Stimulated activated CD8-positive, alpha-beta memory T cell treated with anti-CD3 and anti-CD28 coated beads, Interleukin-12 subunit alpha, Interleukin-12 subunit beta, amount 100 ng/mL, for 1 hour (primary cell): ENCODE measurements at regions not wholly inside any gene's neighbourhood (a gene's known extent, or its start where the extent isn't known, plus 50 kb on each side); places are given as distances from the start of the nearest gene placed in this dataset.

ENCODE experiments used
- DNase-seq: peaks from one replicate; pipeline ENCODE4 v3.0.0-alpha.2; 2020; ENCODE audit warnings: low read depth

DNA sequence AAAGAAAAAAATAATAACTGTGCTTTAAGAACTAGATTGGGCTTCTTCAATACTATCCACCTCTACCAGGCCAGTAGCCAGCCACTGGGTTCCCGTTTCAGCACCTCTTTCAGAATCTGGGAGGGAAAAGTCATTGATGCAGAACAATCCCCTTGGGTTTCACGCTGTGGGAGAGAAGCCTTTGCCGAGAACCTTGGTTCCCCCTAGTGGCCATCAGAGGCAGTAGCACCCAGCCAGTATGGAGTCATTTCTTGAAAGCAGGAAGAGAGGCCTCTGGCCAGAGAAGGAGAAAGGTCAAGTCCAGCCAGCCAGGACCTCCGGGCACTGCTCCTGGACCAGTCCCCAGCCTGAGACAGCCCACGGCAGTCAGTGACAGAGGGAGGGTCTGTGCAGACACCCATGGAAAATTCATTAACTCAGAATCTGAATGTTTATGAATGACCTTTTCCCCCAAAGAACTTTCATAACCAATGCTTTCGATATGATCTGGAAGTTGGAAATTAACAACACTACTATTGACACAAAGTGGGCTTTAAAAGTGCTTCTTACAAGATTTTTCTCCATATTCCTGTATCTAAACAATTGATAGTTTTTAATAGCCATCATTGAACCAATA lies 51.2 kb upstream of the CDH5 start:
- peak; percentile 40 for DNase-seq

DNA sequence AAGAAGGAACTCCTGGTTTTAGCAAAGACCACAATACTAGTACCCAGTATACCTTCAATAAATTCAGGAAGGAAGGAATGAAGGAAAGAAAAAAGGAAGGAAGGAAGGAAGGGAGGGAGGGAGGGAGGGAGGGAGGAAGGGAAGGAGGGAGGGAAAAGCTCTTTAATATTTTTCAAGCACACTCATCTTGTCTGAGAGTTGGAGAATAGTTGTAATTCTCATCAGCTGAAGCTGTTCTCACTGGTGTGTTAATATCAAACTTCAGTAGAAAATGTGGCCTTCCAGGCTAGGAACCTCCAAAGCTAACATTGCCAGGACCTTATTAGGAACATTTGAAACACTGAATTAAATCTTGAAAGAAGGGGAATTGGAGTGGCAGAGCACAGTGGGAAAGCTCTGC lies 55.2 kb upstream of the CDH5 start:
- no peak for DNase-seq

DNA sequence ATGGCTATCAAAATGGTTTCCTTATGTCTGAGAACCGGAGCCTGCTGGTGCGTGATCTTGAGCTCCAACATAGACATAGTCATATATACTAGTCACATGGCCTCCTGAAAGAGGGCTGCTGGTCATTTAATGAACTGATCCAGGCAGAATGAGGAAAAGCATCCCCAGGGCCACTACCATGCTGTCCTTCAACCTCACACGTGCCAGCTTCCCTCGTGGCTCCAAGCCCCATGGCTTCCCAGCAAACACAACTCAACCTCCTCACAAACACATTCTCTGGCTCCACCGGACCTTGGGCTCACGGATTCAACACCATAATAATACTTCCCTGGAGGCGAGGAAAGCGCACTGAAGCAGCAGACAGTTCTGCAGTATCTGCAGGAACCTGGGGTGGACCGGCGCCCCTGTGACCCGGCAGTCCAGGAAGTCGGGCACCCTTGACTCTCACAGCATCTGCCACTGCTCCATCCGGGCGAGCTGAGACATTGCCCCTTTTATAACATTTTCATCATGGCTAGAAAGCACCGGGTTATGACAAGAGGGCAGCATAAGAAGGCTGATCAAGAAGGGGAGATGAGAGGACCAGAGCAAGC lies 57.2 kb upstream of the CDH5 start:
- DNase-seq: no peak

DNA sequence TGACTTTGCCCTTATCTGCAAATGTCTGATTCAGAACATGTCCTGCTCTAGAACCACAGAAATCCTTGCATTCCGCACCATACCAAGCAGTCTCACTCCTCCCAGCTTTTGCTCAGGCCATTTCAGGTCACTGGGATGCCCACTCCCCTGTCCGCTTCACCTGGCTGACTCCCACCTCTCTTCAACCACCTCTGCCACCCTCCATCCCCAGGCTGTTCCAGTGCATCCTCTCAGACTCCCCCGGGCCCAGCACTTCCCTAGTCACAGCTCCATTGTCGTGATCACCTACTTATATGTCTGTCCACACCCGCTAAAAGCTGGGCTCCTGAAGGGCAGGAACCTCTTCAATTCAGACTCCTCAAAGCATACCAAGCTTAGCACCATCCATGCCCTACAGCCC lies 58.4 kb upstream of the CDH5 start:
- no peak for DNase-seq

DNA sequence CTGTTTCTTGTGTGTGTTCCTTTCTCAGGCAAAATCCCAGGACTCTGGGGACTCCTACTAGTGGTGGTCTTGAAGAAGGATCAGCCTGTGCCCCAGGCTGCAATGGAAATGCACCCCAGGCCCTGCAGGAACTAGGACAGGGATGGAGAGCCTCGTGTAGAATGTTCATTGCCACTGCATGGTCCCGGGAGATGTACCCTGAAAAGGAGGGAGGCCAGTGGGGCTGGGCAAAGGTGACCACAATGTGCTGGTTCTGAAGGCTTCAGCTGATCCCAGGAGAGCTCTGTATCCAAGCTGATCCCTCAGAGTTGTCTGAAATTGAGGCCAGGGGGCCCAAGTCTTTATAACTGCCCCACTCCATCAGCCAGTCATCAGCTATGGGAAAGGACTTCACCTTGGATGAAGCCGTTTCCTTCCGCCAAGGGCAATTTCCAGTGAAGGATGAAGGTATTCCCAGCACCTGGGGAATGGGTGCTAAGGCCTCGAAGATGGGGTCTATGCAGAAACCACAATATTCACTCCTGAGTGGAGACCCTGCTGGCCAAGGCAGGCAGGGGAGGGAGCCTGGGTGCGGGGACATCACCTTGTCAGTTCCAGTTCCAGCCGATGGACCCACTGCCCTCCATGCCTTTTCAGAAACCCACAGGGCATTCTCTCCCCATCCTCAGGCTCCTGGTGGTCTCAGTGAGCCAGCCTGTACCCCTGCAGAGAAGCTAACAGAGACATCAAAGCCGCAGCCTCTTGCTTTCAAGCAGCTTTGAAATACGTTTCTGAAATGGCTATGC lies 59.9 kb upstream of the CDH5 start:
- no peak for DNase-seq

DNA sequence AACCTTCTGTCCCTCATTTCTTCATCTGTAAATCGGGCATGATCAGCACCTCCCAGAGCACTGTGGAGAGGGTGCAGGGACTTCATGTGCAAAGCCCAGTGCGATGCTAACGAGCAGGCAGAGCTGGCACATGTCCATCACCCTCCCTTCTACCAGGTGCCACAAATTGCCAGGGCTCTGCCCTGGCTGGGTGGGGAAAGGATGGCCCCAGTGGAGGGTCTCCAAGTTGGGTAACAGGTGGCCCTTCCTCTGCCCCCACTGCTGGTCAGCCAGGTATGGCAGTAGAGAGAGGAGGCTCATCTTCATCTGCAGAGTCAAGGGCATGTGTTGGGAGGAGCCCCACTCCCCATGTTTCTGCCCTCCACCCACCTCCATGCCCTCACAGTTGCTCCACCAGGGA lies 61.5 kb upstream of the CDH5 start:
- DNase-seq: no peak

DNA sequence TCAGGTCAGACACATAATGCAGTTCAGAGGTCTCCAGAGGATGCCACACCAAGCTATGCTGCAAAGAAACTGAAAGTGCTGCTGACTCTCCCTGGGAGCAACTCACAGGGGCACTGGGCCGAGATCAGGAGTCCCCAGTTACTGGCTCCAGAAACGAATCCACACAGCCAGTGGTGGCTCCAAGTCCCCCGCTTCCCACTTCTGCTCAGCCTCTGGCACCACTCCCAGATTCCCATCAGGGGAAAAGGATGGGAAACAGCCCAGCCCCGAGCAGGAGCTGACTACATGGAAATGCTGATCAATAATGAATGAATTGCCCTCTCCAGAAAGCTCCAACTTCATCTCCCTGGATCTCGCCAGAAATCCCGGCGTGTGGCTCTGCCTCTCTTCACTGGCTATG lies 62.3 kb upstream of the CDH5 start:
- DNase-seq: no peak

DNA sequence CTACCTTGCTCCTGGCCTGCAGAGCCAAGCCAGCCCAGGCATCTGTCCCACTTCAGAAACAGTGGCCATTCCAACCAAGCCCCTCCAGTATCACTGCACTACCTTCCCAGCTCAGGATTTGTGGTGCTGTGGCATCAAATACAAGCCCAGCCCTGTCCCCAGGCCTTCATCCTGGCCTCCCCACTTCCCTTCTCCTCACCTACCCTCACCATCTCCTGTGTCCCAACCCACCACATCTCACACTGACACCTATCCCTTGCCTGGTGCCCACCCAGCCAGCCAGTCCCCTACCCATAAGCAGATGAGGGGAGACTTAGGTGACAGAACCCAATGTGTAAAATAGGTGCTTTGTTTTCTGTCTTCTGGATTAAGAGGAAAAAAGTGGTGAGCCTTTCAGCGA lies 66.0 kb upstream of the CDH5 start:
- DNase-seq: no peak

DNA sequence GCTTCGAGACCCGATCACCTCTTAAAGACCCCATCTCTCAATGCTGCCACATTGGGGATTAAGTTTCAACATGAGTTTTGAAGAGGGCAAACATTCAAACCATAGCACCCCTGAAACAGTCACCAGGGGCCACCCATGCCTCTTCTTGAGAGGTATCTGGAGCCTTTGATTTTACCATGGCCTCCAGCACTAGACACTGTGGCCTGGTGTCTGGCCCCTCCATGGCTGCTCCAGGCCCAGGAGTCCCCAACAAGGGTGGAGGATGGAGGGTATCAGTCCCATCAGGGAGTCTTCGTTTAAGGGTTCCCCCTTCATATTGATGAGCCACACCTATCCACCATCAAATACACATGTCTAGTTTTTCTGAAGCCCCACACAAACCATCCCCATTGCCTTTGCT lies 66.5 kb upstream of the CDH5 start:
- no peak for DNase-seq

DNA sequence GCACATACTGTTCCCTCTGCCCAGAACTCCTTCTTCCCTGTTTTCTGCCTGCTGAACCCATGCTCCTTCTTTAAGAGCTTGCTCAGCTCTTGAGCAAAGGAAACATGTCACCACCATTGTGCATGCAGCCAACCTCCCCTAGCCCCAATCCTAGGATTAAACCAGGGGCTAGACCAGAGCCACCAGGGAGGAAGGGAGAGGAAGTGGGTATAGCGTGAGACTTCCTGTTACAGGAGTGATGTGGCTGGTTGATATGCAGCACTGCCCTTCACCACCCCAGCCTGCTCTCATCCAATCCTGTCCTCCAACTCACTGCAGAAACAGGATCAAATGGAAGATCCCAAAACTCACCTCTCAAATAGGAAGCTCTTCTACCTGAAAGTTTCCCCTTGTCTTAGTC lies 67.1 kb upstream of the CDH5 start:
- DNase-seq: no peak

DNA sequence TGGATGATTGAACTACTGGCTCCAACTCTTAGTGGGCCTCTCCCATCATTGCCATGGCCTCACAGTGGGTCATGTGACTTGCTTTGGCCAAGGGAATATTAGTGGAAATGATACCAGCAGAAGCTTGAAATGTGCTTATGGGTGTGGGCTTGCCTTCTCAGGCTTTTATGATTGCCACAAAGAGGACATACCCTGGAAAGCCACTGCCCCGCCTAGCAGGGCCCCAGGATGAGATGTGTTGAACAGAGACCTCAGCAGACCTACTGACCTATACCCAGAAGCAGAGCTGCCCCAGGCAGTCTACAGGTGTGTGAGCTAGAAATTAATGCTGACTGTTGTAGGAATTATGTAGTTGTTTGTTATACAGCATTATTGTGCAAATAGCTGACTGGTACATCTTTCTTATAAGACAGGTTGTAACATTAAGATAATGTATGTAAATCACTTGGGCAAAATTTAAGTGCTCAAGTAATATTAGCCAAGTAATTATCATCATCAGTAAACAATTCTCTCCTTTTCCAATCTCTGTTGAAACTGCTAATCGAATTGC lies 67.8 kb upstream of the CDH5 start:
- DNase-seq: no peak

DNA sequence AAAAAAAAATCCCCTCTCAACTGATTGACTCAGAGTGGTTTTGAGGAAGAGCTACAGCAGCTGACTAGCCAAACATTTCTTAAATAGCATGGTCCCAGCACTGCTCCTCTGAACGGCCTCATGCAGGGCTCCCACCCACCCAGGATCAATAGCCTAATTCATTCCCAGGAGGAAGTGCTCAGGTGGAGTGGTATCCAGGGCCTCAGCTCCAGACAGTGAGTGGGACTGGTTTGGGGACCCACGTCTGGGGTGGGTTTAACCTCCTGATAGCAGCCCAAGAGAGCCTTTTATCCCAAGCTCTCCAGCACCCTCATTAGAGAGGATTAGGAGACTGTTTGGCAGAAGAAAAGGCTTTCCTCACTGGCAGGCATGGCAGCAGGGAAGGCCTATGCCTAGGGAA lies 68.5 kb upstream of the CDH5 start:
- DNase-seq: no peak

DNA sequence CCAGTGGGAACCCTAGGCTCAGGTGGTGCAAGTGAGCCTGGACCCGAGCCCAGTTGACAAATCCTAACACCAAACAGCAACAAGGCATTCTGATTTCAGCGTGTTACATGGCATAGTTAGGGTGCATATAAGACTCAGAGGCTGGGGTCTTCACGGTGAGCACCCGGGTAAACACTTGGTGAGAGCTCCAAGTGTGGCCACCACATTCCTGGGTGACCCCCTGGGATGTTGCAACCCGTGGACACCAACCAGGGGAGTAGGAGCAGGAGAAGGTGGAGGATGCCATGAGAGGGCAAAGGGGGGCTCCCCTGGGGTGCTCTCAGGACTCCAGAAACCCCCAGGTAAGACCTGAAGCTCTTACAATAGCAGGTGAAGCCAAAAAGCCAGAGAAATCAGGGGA lies 69.9 kb upstream of the CDH5 start:
- no peak for DNase-seq

DNA sequence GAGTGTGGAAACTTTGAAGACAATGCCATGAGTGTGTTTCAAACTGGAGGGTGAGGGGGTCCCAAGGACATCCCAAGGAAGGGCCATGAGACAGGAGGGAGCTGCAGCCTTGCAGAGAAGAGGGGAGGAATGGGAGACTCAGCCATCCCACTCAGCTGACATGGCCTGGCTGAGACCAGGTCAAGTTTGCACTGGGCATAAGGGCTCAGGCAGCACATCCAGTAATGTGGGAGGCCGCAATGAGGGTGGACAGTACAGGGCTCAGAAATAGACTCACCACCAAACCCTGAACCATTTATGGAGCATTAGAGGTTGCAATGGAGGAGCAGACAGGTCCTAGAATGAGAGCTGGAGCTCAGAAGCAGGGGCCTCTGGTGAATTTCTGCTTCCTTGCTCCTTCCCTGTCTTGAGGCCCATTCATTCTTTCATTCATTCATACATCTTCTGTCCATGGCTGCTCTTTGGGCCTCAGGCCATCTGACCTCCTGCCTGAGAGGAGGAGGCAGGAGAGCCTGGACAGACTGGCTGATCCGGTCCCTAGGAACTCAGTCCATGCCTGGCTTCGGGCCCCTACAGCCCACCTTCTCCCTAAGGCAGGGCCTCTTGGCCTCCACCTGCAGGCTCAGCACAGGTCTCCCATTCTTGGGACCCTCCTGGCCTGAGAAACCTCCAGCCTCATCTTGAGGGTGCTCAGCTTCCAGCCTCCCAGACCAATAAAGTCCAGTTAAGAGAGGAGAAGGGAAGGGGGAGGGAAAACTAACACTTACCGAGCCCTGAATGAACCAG lies 70.5 kb upstream of the CDH5 start:
- DNase-seq: no peak

DNA sequence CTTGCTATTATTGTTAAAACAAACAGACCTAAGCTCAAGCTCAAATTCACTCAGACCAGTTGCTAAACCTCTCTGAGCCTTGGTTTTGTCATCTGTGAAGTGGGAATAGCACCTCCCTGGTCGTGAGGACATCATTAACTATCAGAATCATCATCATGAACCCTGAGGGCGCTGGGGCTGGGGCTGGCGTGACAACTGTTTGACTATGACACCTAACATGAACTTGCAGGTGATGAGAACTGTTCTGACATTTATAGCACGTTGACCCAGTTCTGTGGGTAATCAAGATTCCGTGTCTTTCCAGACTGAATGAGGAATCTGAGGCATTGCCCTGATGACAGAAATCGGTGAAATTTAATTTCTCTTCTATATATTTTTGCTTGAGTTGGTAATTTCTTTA lies 71.3 kb upstream of the CDH5 start:
- no peak for DNase-seq

DNA sequence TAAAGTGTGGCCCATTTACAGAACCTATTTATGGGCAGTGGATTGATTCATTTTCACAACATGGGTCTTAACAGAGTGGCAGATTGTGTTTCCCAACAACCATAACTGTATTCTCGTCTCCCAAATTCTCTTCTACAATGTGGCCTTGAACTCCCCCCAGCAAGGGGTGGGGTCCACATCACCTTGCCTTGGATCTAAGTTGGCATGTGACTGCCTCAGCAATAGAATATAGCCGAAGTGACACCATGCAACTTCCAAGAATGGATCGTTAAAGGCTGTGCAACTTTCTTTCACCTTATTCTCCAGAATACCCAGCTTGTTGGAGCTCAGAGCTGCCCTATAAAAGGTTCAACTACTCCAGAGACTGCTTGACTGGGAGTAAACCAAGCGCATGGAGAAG lies 72.0 kb upstream of the CDH5 start:
- DNase-seq: no peak

DNA sequence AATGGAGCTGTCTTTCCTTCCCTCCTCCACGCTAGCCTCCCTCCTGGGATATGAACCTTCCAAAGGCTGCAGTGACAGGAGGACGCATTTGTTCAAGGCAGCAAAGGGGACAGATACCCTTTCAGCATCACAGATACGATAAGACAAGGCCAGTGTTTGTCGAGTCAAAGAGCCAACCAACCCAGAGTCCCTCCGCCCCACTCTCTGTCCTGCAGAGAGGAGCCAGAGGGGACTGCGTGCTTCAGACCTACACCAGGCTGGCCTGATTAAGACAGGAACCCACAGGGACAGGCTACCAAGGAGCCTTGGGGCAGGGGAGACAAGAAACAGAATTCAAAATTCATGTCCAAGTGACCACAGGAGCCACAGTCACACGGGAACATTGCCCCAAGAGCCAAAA lies 72.6 kb upstream of the CDH5 start:
- no peak for DNase-seq

DNA sequence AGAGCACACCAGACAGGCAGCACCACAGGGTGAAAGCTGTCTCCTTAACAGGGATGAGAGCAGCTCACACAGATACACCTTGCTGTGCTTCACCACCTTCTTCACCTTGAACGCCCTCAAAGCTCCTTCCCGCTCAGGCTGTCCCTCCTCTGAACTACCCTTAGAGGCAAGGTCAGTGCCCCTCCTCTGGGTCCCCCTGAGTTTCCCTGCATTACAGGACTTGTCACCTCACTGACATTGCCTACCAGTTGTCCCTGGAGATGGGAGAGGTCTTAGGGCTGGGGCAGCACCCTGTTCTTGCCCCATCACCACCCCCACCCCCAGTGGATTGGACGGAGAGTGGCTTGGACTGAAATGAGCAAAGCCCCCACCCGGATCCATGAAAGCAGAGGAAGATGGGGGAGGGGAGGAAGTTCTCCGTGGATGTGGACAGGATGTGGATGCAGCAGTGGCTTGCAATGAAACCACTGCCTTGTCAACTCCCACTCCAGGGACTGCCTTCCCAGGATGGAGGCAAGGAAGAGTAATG lies 73.2 kb upstream of the CDH5 start:
- no peak for DNase-seq

DNA sequence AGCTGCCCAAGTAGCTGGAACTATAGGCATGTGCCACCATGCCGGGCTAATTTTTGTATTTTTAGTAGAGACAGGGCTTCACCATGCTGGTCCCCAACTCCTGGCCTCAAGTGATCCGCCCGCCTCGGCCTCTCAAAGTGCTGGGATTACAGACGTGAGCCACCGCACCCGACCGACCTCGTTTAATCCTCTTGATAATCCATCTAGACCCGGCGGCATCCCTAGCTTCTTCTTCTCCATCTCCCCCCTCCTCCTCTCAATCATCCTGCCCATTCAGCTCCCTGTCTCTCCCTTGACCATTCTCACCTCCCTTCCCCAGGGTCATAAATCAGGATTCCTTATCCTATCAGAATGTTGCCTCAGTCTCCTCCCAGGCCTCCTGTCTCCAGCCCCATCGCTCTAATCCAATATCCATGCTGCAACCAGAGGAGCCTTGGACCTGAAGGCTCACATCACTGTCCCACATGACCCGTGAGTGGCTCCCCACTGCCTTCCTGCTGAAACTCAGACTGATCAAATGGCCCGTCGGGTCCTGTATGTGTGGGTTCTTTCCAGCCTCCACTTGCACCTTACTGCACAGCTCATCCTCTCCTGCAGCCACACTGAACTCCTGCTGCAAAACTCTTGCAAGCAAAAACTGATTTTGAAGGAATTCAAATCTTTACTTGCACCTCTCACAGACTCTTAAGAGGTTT lies 74.1 kb upstream of the CDH5 start:
- no peak for DNase-seq

DNA sequence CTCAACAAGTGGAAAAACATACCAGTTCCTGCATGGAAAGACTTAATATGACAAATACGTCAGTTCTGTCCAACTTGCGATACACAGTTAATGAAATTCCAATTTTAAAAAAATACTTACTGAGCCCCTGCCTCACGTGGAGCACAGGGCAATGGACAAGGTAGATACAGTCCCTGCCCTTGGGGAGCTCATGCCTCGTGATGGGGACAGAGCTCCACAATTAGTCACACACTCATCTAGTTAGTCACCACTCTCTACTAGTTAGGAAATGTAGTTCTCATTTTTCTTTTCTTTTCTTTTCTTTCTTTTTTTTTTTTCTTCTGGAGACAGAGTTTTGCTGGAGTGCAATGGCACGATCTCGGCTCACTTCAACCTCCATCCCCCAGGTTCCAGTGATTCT lies 74.7 kb upstream of the CDH5 start:
- no peak for DNase-seq

DNA sequence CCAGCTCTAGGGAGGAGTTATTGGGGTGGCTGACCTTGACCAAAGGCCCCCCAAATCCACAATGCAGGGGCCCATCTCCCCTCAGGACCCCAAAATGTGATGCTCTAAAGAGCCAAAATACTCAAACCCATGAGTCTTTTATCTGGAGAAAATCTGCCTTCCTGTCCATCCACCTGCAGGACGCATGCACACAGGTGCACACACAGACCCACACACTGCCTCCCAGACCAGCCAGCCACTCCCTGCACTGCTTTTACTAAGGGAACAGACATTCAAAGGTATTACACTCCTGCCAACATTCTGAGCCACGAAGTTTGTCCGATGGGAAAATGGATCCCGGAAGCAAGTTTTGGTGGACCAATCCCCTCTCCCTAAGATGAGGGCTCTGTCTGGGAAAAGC lies 76.1 kb upstream of the CDH5 start:
- no peak for DNase-seq

DNA sequence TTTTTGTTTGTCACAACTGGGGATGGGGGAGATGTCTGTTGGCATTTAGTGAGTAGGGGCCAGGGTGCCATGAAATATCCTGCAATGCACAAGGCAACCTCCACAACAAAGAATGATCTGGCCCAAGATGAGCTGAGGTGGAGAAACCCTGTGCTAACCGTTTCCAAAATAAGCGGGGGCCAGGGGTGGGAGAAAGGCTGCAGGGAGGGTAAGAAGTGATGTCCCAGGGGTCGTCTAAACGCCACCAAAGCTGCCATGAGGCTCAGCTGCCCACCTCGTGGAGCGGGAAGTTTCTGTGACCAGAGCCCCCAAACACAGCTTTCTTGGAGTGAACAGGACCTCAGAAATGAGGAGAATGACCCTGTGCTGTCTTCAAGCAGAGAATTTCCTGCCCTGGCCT lies 76.5 kb upstream of the CDH5 start:
- DNase-seq: no peak
